DOHH2 (cell line): ENCODE measurements at regions not wholly inside any gene's neighbourhood (a gene's known extent, or its start where the extent isn't known, plus 50 kb on each side); places are given as distances from the start of the nearest gene placed in this dataset.

Experiments used
- H3F3A ChIP-seq: fragments of 200-600 bp; sonication (generic), shearing (Covaris generic); 2 replicates; pipeline ENCODE4 v1.6.0; 2016; ENCODE audit warnings: antibody characterized with exemption, mild to moderate bottlenecking; ENCODE audit not compliant: control insufficient read depth, insufficient read depth
- H3K27ac ChIP-seq: fragments of 200-600 bp; sonication (generic); 2 replicates; pipeline ENCODE4 v1.5.1; 2014; ENCODE audit warnings: low read depth, mild to moderate bottlenecking, low read length, moderate library complexity
- H3K27me3 ChIP-seq: fragments of 200-600 bp; sonication (generic); 2 replicates; pipeline ENCODE4 v1.6.1; 2014; ENCODE audit warnings: mild to moderate bottlenecking, low read length, mixed read lengths; ENCODE audit not compliant: control insufficient read depth
- H3K36me3 ChIP-seq: fragments of 200-600 bp; sonication (generic); 2 replicates; pipeline ENCODE4 v1.6.1; 2014; ENCODE audit warnings: mild to moderate bottlenecking, low read length, moderate library complexity, mixed read lengths; ENCODE audit not compliant: control insufficient read depth
- H3K4me1 ChIP-seq: fragments of 200-600 bp; sonication (generic); 2 replicates; pipeline ENCODE4 v1.6.1; 2014; ENCODE audit warnings: mild to moderate bottlenecking, low read length, mixed read lengths; ENCODE audit not compliant: control insufficient read depth
- H3K4me2 ChIP-seq: fragments of 200-600 bp; sonication (generic); 2 replicates; pipeline ENCODE4 v1.6.0; 2014; ENCODE audit warnings: mild to moderate bottlenecking, low read length, moderate library complexity
- H3K4me3 ChIP-seq: fragments of 200-600 bp; sonication (generic); 2 replicates; pipeline ENCODE4 v1.5.1; 2014; ENCODE audit warnings: mild to moderate bottlenecking, low read length, mixed read lengths
- H3K79me2 ChIP-seq: fragments of 200-600 bp; sonication (generic); 2 replicates; pipeline ENCODE4 v1.6.1; 2014; ENCODE audit warnings: mild to moderate bottlenecking, low read length, mixed read lengths; ENCODE audit not compliant: control insufficient read depth
- H3K9me2 ChIP-seq: fragments of 200-600 bp; sonication (generic); replicated peaks from 2 replicates; pipeline ENCODE4 v1.6.1; 2014; ENCODE audit warnings: mild to moderate bottlenecking, low read length, mixed read lengths; ENCODE audit not compliant: control insufficient read depth
- H3K9me3 ChIP-seq: fragments of 200-600 bp; sonication (generic); 2 replicates; pipeline ENCODE4 v1.6.1; 2014; ENCODE audit warnings: antibody characterized with exemption, low read length, mixed read lengths; ENCODE audit not compliant: control insufficient read depth, insufficient read depth
- H4K20me1 ChIP-seq: fragments of 200-600 bp; sonication (generic); 2 replicates; pipeline ENCODE4 v1.6.0; 2014; ENCODE audit warnings: low read depth, mild to moderate bottlenecking, antibody characterized with exemption, low read length, moderate library complexity; ENCODE audit not compliant: control insufficient read depth, insufficient read depth
- EZH2phosphoT487 ChIP-seq: fragments of 200-600 bp; sonication (generic); IDR thresholded peaks from 2 replicates; pipeline ENCODE4 v1.6.1; 2017; ENCODE audit warnings: borderline replicate concordance, mild to moderate bottlenecking, antibody characterized with exemption, low read length, moderate library complexity, mixed read lengths
- TF ChIP-seq, protein P1 (sequence below): fragments of 200-600 bp; sonication (generic); IDR thresholded peaks from one replicate; pipeline ENCODE4 v1.5.1; 2014; ENCODE audit warnings: antibody characterized with exemption, mild to moderate bottlenecking, low read depth, low read length; ENCODE audit not compliant: poor library complexity, severe bottlenecking

DNA sequence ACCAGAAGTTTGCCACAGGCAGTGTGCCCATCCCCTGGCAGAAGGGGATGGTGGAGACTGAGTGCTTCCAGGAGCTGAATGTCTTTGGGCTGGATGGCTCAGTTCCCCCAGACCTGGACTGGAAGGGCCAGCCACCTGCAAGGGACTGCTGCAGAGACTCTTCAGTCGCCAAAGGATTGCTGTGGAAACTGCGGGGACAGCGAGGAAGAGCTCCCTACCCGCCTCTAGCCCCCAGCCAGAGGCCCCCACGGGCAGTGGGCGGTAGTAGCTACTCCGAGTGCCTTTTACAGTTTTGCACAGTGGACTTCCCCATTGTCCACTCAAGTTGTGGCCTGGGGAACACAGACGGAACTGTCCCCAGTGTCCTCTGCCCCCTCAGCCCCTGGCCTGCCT is 138.5 kb downstream of the ZDHHC20 start:
- H3K9me3 ChIP-seq: no peaks in the 10 kb centered on the region
- H3K4me2 ChIP-seq: no peak overlapping the region
- no peaks in the 10 kb centered on the region for H3K27me3 ChIP-seq
- H3K9me2 ChIP-seq: no peaks in the 10 kb centered on the region
- H3K27ac ChIP-seq: no peak overlapping the region
- no peaks in the 10 kb centered on the region for H3K4me1 ChIP-seq
- H4K20me1 ChIP-seq: no peaks in the 10 kb centered on the region
- no peaks in the 10 kb centered on the region for H3F3A ChIP-seq
- no peaks in the 10 kb centered on the region for H3K79me2 ChIP-seq
- TF ChIP-seq, protein P1, sequence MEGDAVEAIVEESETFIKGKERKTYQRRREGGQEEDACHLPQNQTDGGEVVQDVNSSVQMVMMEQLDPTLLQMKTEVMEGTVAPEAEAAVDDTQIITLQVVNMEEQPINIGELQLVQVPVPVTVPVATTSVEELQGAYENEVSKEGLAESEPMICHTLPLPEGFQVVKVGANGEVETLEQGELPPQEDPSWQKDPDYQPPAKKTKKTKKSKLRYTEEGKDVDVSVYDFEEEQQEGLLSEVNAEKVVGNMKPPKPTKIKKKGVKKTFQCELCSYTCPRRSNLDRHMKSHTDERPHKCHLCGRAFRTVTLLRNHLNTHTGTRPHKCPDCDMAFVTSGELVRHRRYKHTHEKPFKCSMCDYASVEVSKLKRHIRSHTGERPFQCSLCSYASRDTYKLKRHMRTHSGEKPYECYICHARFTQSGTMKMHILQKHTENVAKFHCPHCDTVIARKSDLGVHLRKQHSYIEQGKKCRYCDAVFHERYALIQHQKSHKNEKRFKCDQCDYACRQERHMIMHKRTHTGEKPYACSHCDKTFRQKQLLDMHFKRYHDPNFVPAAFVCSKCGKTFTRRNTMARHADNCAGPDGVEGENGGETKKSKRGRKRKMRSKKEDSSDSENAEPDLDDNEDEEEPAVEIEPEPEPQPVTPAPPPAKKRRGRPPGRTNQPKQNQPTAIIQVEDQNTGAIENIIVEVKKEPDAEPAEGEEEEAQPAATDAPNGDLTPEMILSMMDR: no peak
- no peak for TF ChIP-seq EZH2phosphoT487
- no peaks in the 10 kb centered on the region for H3K36me3 ChIP-seq
- H3K4me3 ChIP-seq: no peak overlapping the region

- Histone ChIP-seq H3K27me3 (no peaks in the 10 kb centered on the region), H3K4me1 (no peaks in the 10 kb centered on the region), H3K36me3 (no peaks in the 10 kb centered on the region), H3K4me2 (no peak overlapping the region), H3K9me2 (no peaks in the 10 kb centered on the region), H3K79me2 (no peaks in the 10 kb centered on the region), H3K27ac (no peak overlapping the region), H3K4me3 (no peak overlapping the region), H3K9me3 (no peaks in the 10 kb centered on the region), H3F3A (no peaks in the 10 kb centered on the region), H4K20me1 (no peaks in the 10 kb centered on the region)
- TF ChIP-seq EZH2phosphoT487: no peak
- TF ChIP-seq, protein P1: no peak
Observed at GRCh38 chr13:21321269-21321668, 137.8 kb downstream of the ZDHHC20 start.

DNA sequence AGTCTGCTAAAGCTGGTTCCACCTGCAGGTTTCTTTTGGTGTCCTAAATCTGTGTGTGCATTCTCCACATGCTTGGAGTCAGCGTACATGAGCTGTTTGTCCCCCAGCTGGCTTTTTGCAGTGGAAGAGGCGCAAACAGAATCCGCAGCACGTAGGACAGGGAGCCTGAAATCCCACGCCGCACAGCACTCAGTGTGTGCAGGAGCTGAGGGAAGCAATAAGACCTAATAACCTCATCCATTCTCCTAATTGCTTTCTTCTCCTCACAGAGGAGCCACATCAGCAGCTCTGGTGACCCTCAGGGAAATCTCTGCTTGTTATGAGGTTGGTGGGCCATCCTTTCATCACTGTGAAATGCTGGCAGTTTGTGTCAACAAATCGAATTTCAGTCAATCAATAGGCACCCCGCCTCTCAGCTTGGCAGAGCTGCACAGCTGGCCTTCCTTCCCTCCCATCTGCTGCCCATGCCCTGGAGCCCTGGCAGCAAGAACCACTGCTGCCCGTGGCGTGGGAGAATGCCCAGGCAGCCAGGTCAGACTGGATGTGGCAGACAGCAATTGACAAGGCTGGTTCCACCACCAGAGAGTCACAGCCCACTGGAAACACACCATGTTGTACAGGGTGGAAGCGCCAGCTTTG is 136.7 kb downstream of the ZDHHC20 start:
- no peak overlapping the region for H3K4me2 ChIP-seq
- TF ChIP-seq EZH2phosphoT487: no peak
- TF ChIP-seq, protein P1: no peak
- H3K79me2 ChIP-seq: no peaks in the 10 kb centered on the region
- H3K36me3 ChIP-seq: no peaks in the 10 kb centered on the region
- H3K9me2 ChIP-seq: no peaks in the 10 kb centered on the region
- no peaks in the 10 kb centered on the region for H4K20me1 ChIP-seq
- no peaks in the 10 kb centered on the region for H3K4me1 ChIP-seq
- H3K27me3 ChIP-seq: no peaks in the 10 kb centered on the region
- no peaks in the 10 kb centered on the region for H3K9me3 ChIP-seq
- no peak overlapping the region for H3K4me3 ChIP-seq
- no peaks in the 10 kb centered on the region for H3F3A ChIP-seq
- no peak overlapping the region for H3K27ac ChIP-seq
